Gastrocnemius medialis (tissue), 4 donors: ENCODE measurements at regions not wholly inside any gene's neighbourhood (a gene's known extent, or its start where the extent isn't known, plus 50 kb on each side); places are given as distances from the start of the nearest gene placed in this dataset.
"Not testable (repeated sequence)": the region's sequence is repeated elsewhere in the genome, so short reads cannot be mapped to it uniquely, and the experiment has no call there.

Experiments
- ATAC-seq, 2 donors: fragments of 150-250 bp; one replicate each; pipeline ENCODE4 v1.9.1; 2016
- DNase-seq, 2 donors: peaks; one replicate each; pipeline ENCODE4 v3.0.0-alpha.2; 2019
- H3K27ac ChIP-seq, 4 donors: fragments of 200-600 bp; sonication (generic); 1 replicate in 1 of 4; 2 replicates in 3 of 4; pipeline ENCODE4 v1.5.1; 2016 to 2018; ENCODE audit warnings: mild to moderate bottlenecking in 2 of 4, moderate library complexity in 1 of 4
- H3K27me3 ChIP-seq, 3 donors: fragments of 200-600 bp; sonication (generic) in 2 of 3; 1 replicate in 1 of 3; 2 replicates in 2 of 3; pipeline versions ENCODE4 v1.5.1 to v1.6.0; 2016 to 2019; ENCODE audit warnings: mild to moderate bottlenecking in 1 of 3, moderate library complexity in 1 of 3
- H3K36me3 ChIP-seq, 2 donors: fragments of 200-600 bp; sonication (generic) in 1 of 2; one replicate each; pipeline ENCODE4 v1.5.1; 2017 to 2018
- H3K4me1 ChIP-seq, 2 donors: fragments of 200-600 bp; sonication (generic) in 1 of 2; one replicate each; pipeline ENCODE4 v1.5.1; 2016 to 2017; ENCODE audit warnings: mild to moderate bottlenecking in 2 of 2
- H3K4me3 ChIP-seq, 4 donors: fragments of 200-600 bp; sonication (generic) in 3 of 4; 1 replicate in 1 of 4; 2 replicates in 3 of 4; pipeline ENCODE4 v1.5.1; 2016 to 2019; ENCODE audit warnings: mild to moderate bottlenecking in 2 of 4
- H3K9me3 ChIP-seq, 3 donors: fragments of 200-600 bp; sonication (generic) in 2 of 3; 1 replicate in 1 of 3; 2 replicates in 2 of 3; pipeline ENCODE4 v1.5.1; 2016 to 2019
- CTCF ChIP-seq, 5 experiments: fragments of 450-650 bp in 3 of 5; fragments of 200-600 bp in 2 of 5; sonication (generic) in 2 of 5; IDR thresholded peaks in 4 of 5; conservative IDR thresholded peaks in 1 of 5; 1 replicate in 4 of 5; 2 replicates in 1 of 5; pipeline ENCODE4 v1.5.1; 2016 to 2019; ENCODE audit warnings: antibody characterized with exemption in 5 of 5, mild to moderate bottlenecking in 3 of 5, moderate library complexity in 3 of 5
- POLR2A ChIP-seq, 2 donors: fragments of 450-650 bp; IDR thresholded peaks; one replicate each; pipeline ENCODE4 v1.6.1; 2017; ENCODE audit warnings: antibody characterized with exemption in 2 of 2, mild to moderate bottlenecking in 2 of 2, moderate library complexity in 2 of 2
- in situ Hi-C, 4 donors: fragments of 200-750 bp; cut with MboI; loops; one replicate each; pipeline versions ENCODE4 v1.15.0 to v1.8.0; 2017; ENCODE audit warnings: low sequenced_read_pairs in 4 of 4
- intact Hi-C: fragments of 100-400 bp; cut with DNase I; formaldehyde crosslinking; loops from one replicate; pipeline ENCODE4 v1.15.1; 2023; ENCODE audit warnings: low total_unique reads

GRCh38 chr9:30250872-30251271, 2133.6 kb upstream of the ACO1 start:
- TF ChIP-seq CTCF (IDR thresholded peaks at IDR 0.05 in 4 of 5, conservative IDR thresholded peaks at IDR 0.05 in 1 of 5) (no peak), POLR2A (IDR thresholded peaks at IDR 0.05) (no peak)

GRCh38 chr9:30258094-30258493, 2126.3 kb upstream of the ACO1 start:
- no peaks in the 10 kb centered on the region for H3K36me3 ChIP-seq
- no peak for ATAC-seq
- H3K4me1 ChIP-seq: no peaks in the 10 kb centered on the region
- DNase-seq: no peak
- no peak overlapping the region for H3K4me3 ChIP-seq
- H3K27me3 ChIP-seq: no peaks in the 10 kb centered on the region
- H3K9me3 ChIP-seq: peaks cover 0 to 4% (median 0%) of the 10 kb centered on the region in 3 donors
- TF ChIP-seq CTCF (IDR thresholded peaks at IDR 0.05 in 4 of 5, conservative IDR thresholded peaks at IDR 0.05 in 1 of 5) (no peak), POLR2A (IDR thresholded peaks at IDR 0.05) (no peak)
- intact Hi-C loops (no loop called here), in situ Hi-C loops (no loop called here)
- no peak overlapping the region for H3K27ac ChIP-seq

More at GRCh38 chr9:30250872-30251271, 2133.6 kb upstream of the ACO1 start:
- DNase-seq: no peak
- no peak overlapping the region for H3K27ac ChIP-seq
- H3K4me3 ChIP-seq: no peak overlapping the region
- no peaks in the 10 kb centered on the region for H3K4me1 ChIP-seq
- no peaks in the 10 kb centered on the region for H3K9me3 ChIP-seq
- no peaks in the 10 kb centered on the region for H3K36me3 ChIP-seq
- H3K27me3 ChIP-seq: no peaks in the 10 kb centered on the region
- no peak for ATAC-seq
- in situ Hi-C loops: no loop called here
- intact Hi-C loops: no loop called here

GRCh38 chr9:30280229-30280900, 2104.1 kb upstream of the ACO1 start:
- Histone ChIP-seq H3K9me3 (no peaks in the 10 kb centered on the region), H3K4me3 (no peak overlapping the region), H3K4me1 (no peaks in the 10 kb centered on the region), H3K27ac (no peak overlapping the region), H3K27me3 (no peaks in the 10 kb centered on the region), H3K36me3 (no peaks in the 10 kb centered on the region)
- ATAC-seq (no peak), DNase-seq (no peak)
- intact Hi-C loops (no loop called here), in situ Hi-C loops (loop anchor here in 1 of 4 donors (25.0 kb wide), 1 partner anchor 357 kb away; no protein-coding TSS in a partner anchor)
- TF ChIP-seq POLR2A (IDR thresholded peaks at IDR 0.05) (no peak), CTCF (IDR thresholded peaks at IDR 0.05 in 4 of 5, conservative IDR thresholded peaks at IDR 0.05 in 1 of 5) (no peak)

GRCh38 chr9:30289435-30289834, 2095.0 kb upstream of the ACO1 start:
- Histone ChIP-seq H3K4me3 (no peak overlapping the region), H3K4me1 (no peaks in the 10 kb centered on the region), H3K9me3 (no peaks in the 10 kb centered on the region), H3K27ac (no peak overlapping the region), H3K36me3 (no peaks in the 10 kb centered on the region), H3K27me3 (no peaks in the 10 kb centered on the region)
- in situ Hi-C loops: loop anchor here in 1 of 4 donors (25.0 kb wide), 1 partner anchor 348 kb away; no protein-coding TSS in a partner anchor
- DNase-seq (no peak), ATAC-seq (no peak)
- intact Hi-C loops: no loop called here
- TF ChIP-seq CTCF (IDR thresholded peaks at IDR 0.05 in 4 of 5, conservative IDR thresholded peaks at IDR 0.05 in 1 of 5) (no peak), POLR2A (IDR thresholded peaks at IDR 0.05) (no peak)

GRCh38 chr9:30292026-30292425, 2092.4 kb upstream of the ACO1 start:
- H3K9me3 ChIP-seq, H3K27ac ChIP-seq, DNase-seq, intact Hi-C loops, H3K36me3 ChIP-seq, H3K27me3 ChIP-seq, H3K4me3 ChIP-seq, H3K4me1 ChIP-seq, ATAC-seq: not testable (repeated sequence)
- in situ Hi-C loops: loop anchor here in 1 of 4 donors (25.0 kb wide), 1 partner anchor 345 kb away; no protein-coding TSS in a partner anchor
